ENCODE measurements at regions not wholly inside any gene's neighbourhood (a gene's known extent, or its start where the extent isn't known, plus 50 kb on each side); places are given as distances from the start of the nearest gene placed in this dataset.

- TF ChIP-seq CTCF (conservative IDR thresholded peaks at IDR 0.05; ENCODE audit: low read depth, low read length): no peak
- no peak for TF ChIP-seq EZH2phosphoT487 (IDR thresholded peaks at IDR 0.05; ENCODE audit: borderline replicate concordance, low read length)
Measured at GRCh38 chr4:134666640-134667039, 465.1 kb upstream of the PABPC4L start.

All from PC-3 (cell line).